ENCODE measurements at regions not wholly inside any gene's neighbourhood (a gene's known extent, or its start where the extent isn't known, plus 50 kb on each side); places are given as distances from the start of the nearest gene placed in this dataset.
"Not testable (repeated sequence)": the region's sequence is repeated elsewhere in the genome, so short reads cannot be mapped to it uniquely, and the experiment has no call there.

GRCh38 chr1:221552792-221553191 is 189.1 kb downstream of the DUSP10 start:
- not testable (repeated sequence) for TF ChIP-seq CTCF (IDR thresholded peaks at IDR 0.05; ENCODE audit: insufficient read depth, low read length); GABPA (IDR thresholded peaks at IDR 0.05; ENCODE audit: low read depth); POLR2AphosphoS5 (IDR thresholded peaks at IDR 0.05; ENCODE audit: low read depth)
